Neural cell (in vitro differentiated cells): ENCODE measurements at regions not wholly inside any gene's neighbourhood (a gene's known extent, or its start where the extent isn't known, plus 50 kb on each side); places are given as distances from the start of the nearest gene placed in this dataset.

Experiments
- H2AFZ ChIP-seq: fragments of 200-600, 300-800 bp; sonication (generic), shearing (Covaris generic); 2 replicates; pipeline ENCODE4 v1.6.0; 2014; ENCODE audit warnings: low read depth, mild to moderate bottlenecking, antibody characterized with exemption, low read length, moderate library complexity
- H3F3A ChIP-seq: fragments of 200-600 bp; shearing (Covaris generic); 2 replicates; pipeline ENCODE4 v1.6.1; 2016; ENCODE audit warnings: mild to moderate bottlenecking, moderate library complexity, mixed read lengths, antibody characterized with exemption, low read length; ENCODE audit not compliant: insufficient read depth, poor library complexity, severe bottlenecking
- H3K27ac ChIP-seq: fragments of 200-600, 300-800 bp; sonication (generic), shearing (Covaris generic); 2 replicates; pipeline ENCODE4 v1.5.1; 2014; ENCODE audit warnings: mild to moderate bottlenecking, low read length, moderate library complexity
- H3K27me3 ChIP-seq: fragments of 300-800, 200-600 bp; sonication (generic), shearing (Covaris generic); 2 replicates; pipeline ENCODE4 v1.6.0; 2014; ENCODE audit warnings: mild to moderate bottlenecking, low read depth, low read length, moderate library complexity; ENCODE audit not compliant: insufficient read depth
- H3K36me3 ChIP-seq: fragments of 300-800, 200-600 bp; sonication (generic), shearing (Covaris generic); 2 replicates; pipeline ENCODE4 v1.5.1; 2014; ENCODE audit warnings: mild to moderate bottlenecking, antibody characterized with exemption, low read length, moderate library complexity; ENCODE audit not compliant: insufficient read depth
- H3K4me2 ChIP-seq: fragments of 300-800, 200-600 bp; sonication (generic), shearing (Covaris generic); 2 replicates; pipeline ENCODE4 v1.6.0; 2014; ENCODE audit warnings: mild to moderate bottlenecking, low read length
- H3K4me3 ChIP-seq: fragments of 300-800, 200-600 bp; sonication (generic), shearing (Covaris generic); 2 replicates; pipeline ENCODE4 v1.5.1; 2014; ENCODE audit warnings: mild to moderate bottlenecking, low read length, moderate library complexity
- H3K79me2 ChIP-seq: fragments of 200-600 bp; shearing (Covaris generic); replicated peaks from 2 replicates; pipeline ENCODE4 v1.6.0; 2014; ENCODE audit warnings: mild to moderate bottlenecking, low read length, moderate library complexity; ENCODE audit not compliant: insufficient read depth
- H3K9ac ChIP-seq: fragments of 300-800, 200-600 bp; sonication (generic), shearing (Covaris generic); 2 replicates; pipeline ENCODE4 v1.6.1; 2016; ENCODE audit warnings: mild to moderate bottlenecking, low read length, mixed read lengths
- H3K9me2 ChIP-seq: fragments of 200-600 bp; shearing (Covaris generic); 2 replicates; pipeline ENCODE4 v1.6.1; 2016; ENCODE audit warnings: mild to moderate bottlenecking, low read length, mixed read lengths; ENCODE audit not compliant: insufficient read depth
- H3K9me3 ChIP-seq: fragments of 200-600, 300-800 bp; sonication (generic), shearing (Covaris generic); 2 replicates; pipeline ENCODE4 v1.6.1; 2016; ENCODE audit warnings: mild to moderate bottlenecking, mixed run types, low read length, moderate library complexity, mixed read lengths
- H4K20me1 ChIP-seq: fragments of 200-600 bp; shearing (Covaris generic); 2 replicates; pipeline ENCODE4 v1.6.1; 2016; ENCODE audit warnings: mild to moderate bottlenecking, mixed run types; ENCODE audit not compliant: insufficient read depth
- EP300 ChIP-seq: fragments of 450-650 bp; conservative IDR thresholded peaks from 2 replicates; pipeline ENCODE4 v1.6.1; 2014; ENCODE audit warnings: antibody characterized with exemption, mild to moderate bottlenecking, moderate library complexity; ENCODE audit not compliant: poor library complexity, severe bottlenecking
- EZH2 ChIP-seq: fragments of 200-600, 300-800 bp; shearing (Covaris generic), sonication (generic); IDR thresholded peaks from 2 replicates; pipeline ENCODE4 v1.6.1; 2014; ENCODE audit warnings: antibody characterized with exemption, low read length, borderline replicate concordance, mild to moderate bottlenecking; ENCODE audit not compliant: insufficient read depth, poor library complexity, severe bottlenecking
- MXI1 ChIP-seq: fragments of 450-650 bp; conservative IDR thresholded peaks from 2 replicates; pipeline ENCODE4 v1.6.1; 2014; ENCODE audit warnings: antibody characterized with exemption, mild to moderate bottlenecking; ENCODE audit not compliant: poor library complexity, severe bottlenecking
- POLR2AphosphoS5 ChIP-seq: IDR thresholded peaks from 2 replicates; pipeline ENCODE4 v1.6.1; 2012
- RAD21 ChIP-seq: fragments of 450-650 bp; conservative IDR thresholded peaks from 2 replicates; pipeline ENCODE4 v1.6.1; 2014; ENCODE audit warnings: antibody characterized with exemption, mild to moderate bottlenecking, moderate library complexity
- REST ChIP-seq: IDR thresholded peaks from 2 replicates; pipeline ENCODE4 v1.6.1; 2012; ENCODE audit warnings: borderline replicate concordance
- SMC3 ChIP-seq: fragments of 450-650 bp; conservative IDR thresholded peaks from 2 replicates; pipeline ENCODE4 v1.6.1; 2014; ENCODE audit warnings: antibody characterized with exemption, mild to moderate bottlenecking, moderate library complexity; ENCODE audit not compliant: poor library complexity
- TAF1 ChIP-seq: IDR thresholded peaks from 2 replicates; pipeline ENCODE4 v1.6.1; 2012; ENCODE audit warnings: low read depth
- TF ChIP-seq, protein P1 (sequence below): fragments of 450-650 bp; IDR thresholded peaks from 2 replicates; pipeline ENCODE4 v1.5.1; 2014; ENCODE audit warnings: antibody characterized with exemption, mild to moderate bottlenecking, moderate library complexity; ENCODE audit not compliant: poor library complexity, severe bottlenecking

- H3K27ac ChIP-seq: no peak overlapping the region
- no peak overlapping the region for H3K4me3 ChIP-seq
- no peaks in the 10 kb centered on the region for H3K9me2 ChIP-seq
- H3K27me3 ChIP-seq: no peaks in the 10 kb centered on the region
- TF ChIP-seq REST (no peak), POLR2AphosphoS5 (no peak), SMC3 (no peak), EZH2 (no peak), EP300 (no peak), MXI1 (no peak), RAD21 (no peak), TAF1 (no peak)
- TF ChIP-seq, protein P1, sequence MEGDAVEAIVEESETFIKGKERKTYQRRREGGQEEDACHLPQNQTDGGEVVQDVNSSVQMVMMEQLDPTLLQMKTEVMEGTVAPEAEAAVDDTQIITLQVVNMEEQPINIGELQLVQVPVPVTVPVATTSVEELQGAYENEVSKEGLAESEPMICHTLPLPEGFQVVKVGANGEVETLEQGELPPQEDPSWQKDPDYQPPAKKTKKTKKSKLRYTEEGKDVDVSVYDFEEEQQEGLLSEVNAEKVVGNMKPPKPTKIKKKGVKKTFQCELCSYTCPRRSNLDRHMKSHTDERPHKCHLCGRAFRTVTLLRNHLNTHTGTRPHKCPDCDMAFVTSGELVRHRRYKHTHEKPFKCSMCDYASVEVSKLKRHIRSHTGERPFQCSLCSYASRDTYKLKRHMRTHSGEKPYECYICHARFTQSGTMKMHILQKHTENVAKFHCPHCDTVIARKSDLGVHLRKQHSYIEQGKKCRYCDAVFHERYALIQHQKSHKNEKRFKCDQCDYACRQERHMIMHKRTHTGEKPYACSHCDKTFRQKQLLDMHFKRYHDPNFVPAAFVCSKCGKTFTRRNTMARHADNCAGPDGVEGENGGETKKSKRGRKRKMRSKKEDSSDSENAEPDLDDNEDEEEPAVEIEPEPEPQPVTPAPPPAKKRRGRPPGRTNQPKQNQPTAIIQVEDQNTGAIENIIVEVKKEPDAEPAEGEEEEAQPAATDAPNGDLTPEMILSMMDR: no peak
- H3K4me2 ChIP-seq: no peak overlapping the region
- H3K79me2 ChIP-seq: no peaks in the 10 kb centered on the region
- H3K9me3 ChIP-seq: no peaks in the 10 kb centered on the region
- no peaks in the 10 kb centered on the region for H4K20me1 ChIP-seq
- H3F3A ChIP-seq: no peaks in the 10 kb centered on the region
- H2AFZ ChIP-seq: no peak overlapping the region
- no peak overlapping the region for H3K9ac ChIP-seq
- no peaks in the 10 kb centered on the region for H3K36me3 ChIP-seq
Observed at GRCh38 chr4:188975271-188975670, 836.0 kb downstream of the TRIML1 start.

DNA sequence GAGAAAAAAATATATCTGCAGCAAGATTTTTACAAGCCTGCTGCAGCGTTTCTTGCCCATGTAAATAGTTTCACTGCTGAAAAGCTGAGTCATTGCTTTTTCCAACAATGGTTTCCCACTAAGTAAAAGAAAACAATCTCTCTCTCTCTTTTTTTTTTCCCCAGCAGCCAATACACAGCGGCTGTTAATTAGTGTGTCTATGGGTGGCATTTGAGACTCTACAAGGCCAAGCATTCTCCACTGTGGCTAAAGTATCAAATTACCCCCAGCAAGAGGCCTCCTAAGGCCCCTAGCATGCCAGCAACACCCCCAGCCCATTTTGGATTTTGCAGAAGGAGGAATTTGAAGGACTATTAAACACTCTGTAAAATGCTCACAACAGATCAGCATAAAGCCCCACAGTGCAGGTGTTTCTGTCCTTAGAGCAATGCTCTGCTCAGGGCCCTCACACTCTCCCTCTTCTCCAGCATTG is 837.4 kb downstream of the TRIML1 start:
- Histone ChIP-seq H3F3A (no peaks in the 10 kb centered on the region), H3K4me3 (no peak overlapping the region), H3K27ac (no peak overlapping the region)

More for the DNA sequence above, 837.4 kb downstream of the TRIML1 start:
- H3K27me3 ChIP-seq: no peaks in the 10 kb centered on the region
- H3K9ac ChIP-seq: no peak overlapping the region
- H3K9me2 ChIP-seq: no peaks in the 10 kb centered on the region
- H3K4me2 ChIP-seq: no peak overlapping the region
- TF ChIP-seq SMC3 (no peak), REST (no peak), TAF1 (no peak), MXI1 (no peak), EZH2 (no peak), POLR2AphosphoS5 (no peak), EP300 (no peak), RAD21 (no peak)
- TF ChIP-seq, protein P1: no peak
- no peaks in the 10 kb centered on the region for H4K20me1 ChIP-seq
- H2AFZ ChIP-seq: peak overlapping the region; percentile 10
- no peaks in the 10 kb centered on the region for H3K79me2 ChIP-seq
- no peaks in the 10 kb centered on the region for H3K9me3 ChIP-seq
- H3K36me3 ChIP-seq: no peaks in the 10 kb centered on the region
